Esophagus (tissue), 2 donors: ENCODE measurements at regions not wholly inside any gene's neighbourhood (a gene's known extent, or its start where the extent isn't known, plus 50 kb on each side); places are given as distances from the start of the nearest gene placed in this dataset.

Experiments used
- H3K27ac ChIP-seq, 2 donors: one replicate each; pipeline ENCODE4 v1.5.1; 2013; ENCODE audit warnings: low read depth in 2 of 2, mild to moderate bottlenecking in 2 of 2, inconsistent platforms in 1 of 2, low read length in 1 of 2, moderate library complexity in 1 of 2
- H3K27me3 ChIP-seq, 2 donors: one replicate each; pipeline ENCODE4 v1.6.1; 2013; ENCODE audit warnings: low read length in 2 of 2, control low read depth in 1 of 2, mild to moderate bottlenecking in 1 of 2; ENCODE audit not compliant: insufficient read depth in 2 of 2, control insufficient read depth in 1 of 2
- H3K36me3 ChIP-seq, 2 donors: one replicate each; pipeline ENCODE4 v1.6.1; 2013; ENCODE audit warnings: low read length in 1 of 2; ENCODE audit not compliant: control insufficient read depth in 2 of 2, insufficient read depth in 2 of 2
- H3K4me1 ChIP-seq, 2 donors: one replicate each; pipeline ENCODE4 v1.6.1; 2013; ENCODE audit warnings: low read length in 1 of 2; ENCODE audit not compliant: control insufficient read depth in 2 of 2, insufficient read depth in 2 of 2
- H3K4me3 ChIP-seq, 2 donors: one replicate each; pipeline ENCODE4 v1.5.1; 2013; ENCODE audit warnings: low read length in 2 of 2, mild to moderate bottlenecking in 2 of 2, low read depth in 1 of 2, moderate library complexity in 1 of 2
- H3K9me3 ChIP-seq, 2 donors: one replicate each; pipeline ENCODE4 v1.6.1; 2013; ENCODE audit warnings: mild to moderate bottlenecking in 2 of 2, low read depth in 1 of 2, low read length in 1 of 2, moderate library complexity in 1 of 2; ENCODE audit not compliant: control insufficient read depth in 2 of 2, insufficient read depth in 1 of 2
- WGBS, 2 donors: extraction: QIAGEN DNeasy Blood & Tissue Kit; methylation state at CpG; one replicate each; pipeline ENCODE4 v1.1.7; 2013; 5-methylcytosine and 5-hydroxymethylcytosine counted together
- donor health status: healthy with polysubstance abuse.
- donor health status: Bipolar disorder and iron deficiency.

DNA sequence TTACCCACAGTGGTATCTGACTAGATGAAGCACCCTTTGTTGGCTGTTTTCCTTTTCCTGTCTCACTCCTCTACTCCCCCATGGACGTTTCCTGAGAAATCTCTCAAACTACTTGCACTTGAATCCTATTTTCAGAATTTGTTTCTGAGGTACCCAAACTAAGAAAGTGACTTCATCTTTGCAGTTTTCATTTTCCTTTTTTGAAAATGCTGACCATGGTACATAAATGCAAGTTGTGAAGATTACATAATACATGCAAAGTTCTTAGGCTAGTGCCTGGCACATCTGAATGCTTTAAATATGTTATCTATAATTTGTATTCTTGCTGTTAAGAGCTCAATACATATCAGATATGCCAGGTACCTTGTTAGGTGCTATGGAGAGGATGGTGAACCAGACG, 644.7 kb upstream of the TENM4 start:
- Histone ChIP-seq H3K27ac (no peak overlapping the region), H3K4me1 (no peaks in the 10 kb centered on the region), H3K36me3 (no peaks in the 10 kb centered on the region), H3K9me3 (no peaks in the 10 kb centered on the region), H3K27me3 (peaks cover 0 to 3% of the 10 kb centered on the region in 2 donors), H3K4me3 (no peak overlapping the region)
- WGBS, 2 donors, result 68 to 71% methylated on average over 2 of the region's 2 CpGs

DNA sequence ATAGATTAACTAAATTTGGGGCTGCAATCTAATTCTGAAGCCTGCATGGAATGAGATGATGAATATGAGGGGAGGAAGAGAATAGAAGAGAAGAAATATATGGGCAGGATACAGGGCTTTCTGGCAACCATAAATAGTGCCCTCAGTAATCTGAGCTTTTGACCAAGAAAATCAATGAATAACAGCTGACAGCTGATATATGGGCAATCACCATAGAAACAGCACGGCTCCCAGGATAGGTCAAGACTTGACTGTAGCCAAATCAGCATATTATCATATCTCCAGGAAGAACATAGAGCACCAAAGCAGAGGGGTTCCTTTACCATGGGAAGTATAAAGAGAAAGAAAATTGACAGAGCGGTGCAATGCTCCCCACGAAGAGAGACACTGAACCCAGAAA, 643.8 kb upstream of the TENM4 start:
- Histone ChIP-seq H3K4me1 (no peaks in the 10 kb centered on the region), H3K27me3 (peaks cover 0 to 3% of the 10 kb centered on the region in 2 donors)
- 53 to 66% methylated on average over 3 of the region's 3 CpGs for WGBS, 2 donors

DNA sequence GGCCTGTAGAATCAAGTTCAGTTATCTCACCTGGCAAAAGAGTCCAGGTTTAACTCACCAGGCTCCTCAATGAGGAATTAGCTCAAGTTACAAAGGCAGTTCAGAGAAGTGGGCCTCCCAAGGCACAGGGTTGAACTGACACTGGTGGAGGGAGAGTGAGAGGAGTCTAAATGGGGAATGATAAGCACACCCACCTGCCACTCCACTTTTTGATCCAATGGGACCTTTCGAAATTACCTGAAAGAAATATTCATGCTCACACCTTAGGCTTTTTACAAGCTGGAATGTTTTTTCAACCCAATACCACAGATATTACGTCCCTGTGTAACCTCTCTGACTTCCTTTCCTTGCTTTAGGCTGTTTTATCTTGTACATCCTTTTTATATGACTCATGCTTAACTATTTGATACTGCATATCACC, 642.7 kb upstream of the TENM4 start:
- Histone ChIP-seq H3K9me3 (no peaks in the 10 kb centered on the region), H3K27me3 (peaks cover 0 to 3% of the 10 kb centered on the region in 2 donors), H3K27ac (no peak overlapping the region), H3K4me3 (no peak overlapping the region), H3K36me3 (no peaks in the 10 kb centered on the region), H3K4me1 (no peaks in the 10 kb centered on the region)
- 45 to 51% methylated on average over 2 of the region's 2 CpGs for WGBS, 2 donors

More for the DNA sequence above, 643.8 kb upstream of the TENM4 start:
- Histone ChIP-seq H3K27ac (no peak overlapping the region), H3K9me3 (no peaks in the 10 kb centered on the region), H3K36me3 (no peaks in the 10 kb centered on the region), H3K4me3 (no peak overlapping the region)

DNA sequence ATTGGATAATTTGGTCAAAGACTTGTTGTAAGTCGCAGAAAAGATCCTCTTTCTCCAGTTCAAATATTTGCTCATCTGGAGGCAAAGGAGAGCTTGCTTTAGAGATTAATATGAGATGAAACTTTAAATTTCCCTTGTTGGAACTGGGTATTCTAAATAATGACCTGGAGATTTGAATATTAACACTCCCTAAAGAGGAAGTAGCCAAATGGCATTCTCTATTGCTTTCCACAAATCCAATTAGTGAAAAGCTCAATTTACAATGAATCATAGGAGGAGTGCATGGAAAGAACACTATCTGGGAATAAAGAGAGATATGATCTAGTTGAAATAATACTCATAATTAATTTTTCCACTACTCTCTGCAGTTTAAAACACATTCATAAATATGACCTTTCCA, 641.6 kb upstream of the TENM4 start:
- WGBS, 2 donors, result 84 to 90% methylated on average over 1 of the region's 1 CpG
- H3K27me3 ChIP-seq, result peaks cover 0 to 3% of the 10 kb centered on the region in 2 donors
- no peaks in the 10 kb centered on the region for H3K4me1 ChIP-seq
- H3K36me3 ChIP-seq, result no peaks in the 10 kb centered on the region
- H3K27ac ChIP-seq, result no peak overlapping the region
- no peak overlapping the region for H3K4me3 ChIP-seq
- no peaks in the 10 kb centered on the region for H3K9me3 ChIP-seq

DNA sequence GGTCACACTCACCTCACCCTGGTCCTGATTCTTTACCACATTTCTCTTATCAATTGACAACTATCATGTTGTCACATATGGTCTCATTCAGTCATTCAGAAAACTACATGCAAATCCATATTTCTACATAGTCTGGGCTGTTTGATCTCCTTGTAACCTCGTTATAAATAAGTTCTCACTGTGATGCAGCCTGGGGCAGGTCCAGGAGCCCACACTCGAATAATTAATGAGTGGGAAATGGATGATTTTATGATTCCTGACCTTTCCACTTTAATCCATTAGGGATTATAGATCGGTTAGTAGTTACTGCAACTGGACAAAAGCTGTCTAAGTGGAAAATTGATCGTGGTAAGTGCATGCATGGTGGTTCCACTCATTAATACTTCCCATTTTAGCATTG, 636.3 kb upstream of the TENM4 start:
- Histone ChIP-seq H3K4me3 (no peak overlapping the region), H3K4me1 (no peaks in the 10 kb centered on the region)
- 70 to 77% methylated on average over 4 of the region's 4 CpGs for WGBS, 2 donors

DNA sequence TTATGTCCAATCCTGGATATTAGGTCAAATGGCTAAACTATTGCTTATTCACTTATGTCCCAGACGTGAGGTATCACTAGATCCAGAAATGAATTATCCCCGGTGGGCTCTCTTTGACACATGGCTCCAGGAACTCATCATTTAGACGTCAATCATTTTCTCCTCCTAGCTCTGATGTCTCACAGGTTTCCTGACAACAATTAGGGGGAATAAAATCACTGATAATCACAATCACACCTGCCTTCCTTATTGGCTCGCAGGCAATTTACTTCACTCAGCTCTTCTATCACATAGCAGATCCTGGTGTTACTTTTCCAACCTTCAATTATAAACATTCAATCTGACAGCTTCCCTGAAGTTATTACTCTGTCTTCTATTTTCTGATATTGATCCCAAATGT, 634.0 kb upstream of the TENM4 start:
- Histone ChIP-seq H3K4me3 (no peak overlapping the region), H3K36me3 (no peaks in the 10 kb centered on the region), H3K4me1 (no peaks in the 10 kb centered on the region), H3K27me3 (no peaks in the 10 kb centered on the region), H3K9me3 (no peaks in the 10 kb centered on the region), H3K27ac (no peak overlapping the region)
- 72 to 79% methylated on average over 4 of the region's 4 CpGs for WGBS, 2 donors

More for the DNA sequence above, 636.3 kb upstream of the TENM4 start:
- Histone ChIP-seq H3K27ac (no peak overlapping the region), H3K27me3 (no peaks in the 10 kb centered on the region), H3K9me3 (no peaks in the 10 kb centered on the region), H3K36me3 (no peaks in the 10 kb centered on the region)

DNA sequence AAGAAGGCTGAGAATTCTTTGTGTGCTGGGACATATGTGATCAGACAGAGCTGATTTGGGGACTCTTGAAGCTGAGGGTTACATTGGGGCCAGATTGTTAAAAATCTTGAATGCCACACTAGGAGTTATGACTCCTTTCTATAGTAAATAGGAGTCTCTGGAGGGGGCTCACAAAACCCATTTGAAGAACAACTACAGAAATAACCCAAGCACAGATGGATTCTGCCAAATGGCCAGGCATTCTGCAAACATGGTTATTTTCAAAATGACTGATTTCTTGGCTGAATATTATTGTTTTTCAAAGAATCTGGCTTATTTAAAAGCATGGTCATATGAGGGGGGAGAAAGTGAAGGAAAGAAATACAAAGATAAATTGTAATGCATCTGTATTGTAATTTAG, 625.5 kb upstream of the TENM4 start:
- H3K4me1 ChIP-seq, result no peaks in the 10 kb centered on the region

DNA sequence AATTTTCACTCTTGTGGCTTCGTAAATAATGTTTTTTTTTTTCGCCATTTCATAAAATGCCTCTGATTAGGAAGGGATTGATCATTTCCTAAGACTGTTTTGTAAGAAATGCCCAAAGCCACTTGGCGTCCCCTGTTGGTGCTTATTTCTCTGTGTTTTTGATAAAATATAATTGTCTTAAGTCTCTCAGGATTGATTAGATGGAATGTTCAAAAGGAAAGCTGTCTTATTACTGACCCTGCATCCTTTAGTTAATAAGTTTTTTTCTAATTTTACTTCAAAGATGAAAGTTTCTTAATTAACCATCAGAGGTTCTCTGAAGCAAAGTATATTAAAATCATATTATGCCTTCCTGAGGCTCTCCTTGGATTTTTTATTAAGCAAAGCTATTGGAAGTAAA, 624.3 kb upstream of the TENM4 start:
- WGBS, 2 donors, result 90 to 92% methylated on average over 3 of the region's 3 CpGs
- H3K4me1 ChIP-seq, result no peaks in the 10 kb centered on the region
- no peaks in the 10 kb centered on the region for H3K9me3 ChIP-seq
- no peak overlapping the region for H3K4me3 ChIP-seq
- H3K36me3 ChIP-seq, result no peaks in the 10 kb centered on the region
- peaks cover 0 to 2% of the 10 kb centered on the region in 2 donors for H3K27me3 ChIP-seq
- no peak overlapping the region for H3K27ac ChIP-seq

More for the DNA sequence above, 625.5 kb upstream of the TENM4 start:
- Histone ChIP-seq H3K27me3 (peaks cover 0 to 2% of the 10 kb centered on the region in 2 donors), H3K4me3 (no peak overlapping the region), H3K27ac (no peak overlapping the region), H3K36me3 (no peaks in the 10 kb centered on the region), H3K9me3 (no peaks in the 10 kb centered on the region)

DNA sequence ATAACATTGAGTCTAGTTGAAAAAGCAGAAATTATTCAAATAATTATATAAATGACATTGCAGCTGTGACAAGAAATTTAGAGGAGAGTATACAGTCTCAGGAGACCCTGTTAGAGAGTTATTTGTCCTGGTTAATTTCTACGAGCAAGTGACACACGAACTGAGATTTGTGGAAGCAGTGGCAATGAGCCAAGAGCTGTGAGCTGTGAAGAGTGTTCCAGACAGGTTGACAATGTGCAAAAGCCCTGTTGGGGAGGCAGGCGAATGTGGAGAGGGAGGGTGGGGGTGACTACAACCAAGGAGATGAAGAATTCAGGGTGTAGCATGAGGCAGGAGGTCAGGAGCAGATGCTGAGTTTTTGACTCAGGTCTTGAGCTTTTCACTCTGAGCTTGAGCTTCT, 620.2 kb upstream of the TENM4 start:
- no peaks in the 10 kb centered on the region for H3K9me3 ChIP-seq
- H3K4me3 ChIP-seq, result no peak overlapping the region
- no peaks in the 10 kb centered on the region for H3K4me1 ChIP-seq
- H3K27me3 ChIP-seq, result peaks cover 0 to 2% of the 10 kb centered on the region in 2 donors
- H3K27ac ChIP-seq, result no peak overlapping the region
- WGBS, 2 donors, result 61 to 74% methylated on average over 3 of the region's 3 CpGs
- H3K36me3 ChIP-seq, result no peaks in the 10 kb centered on the region

DNA sequence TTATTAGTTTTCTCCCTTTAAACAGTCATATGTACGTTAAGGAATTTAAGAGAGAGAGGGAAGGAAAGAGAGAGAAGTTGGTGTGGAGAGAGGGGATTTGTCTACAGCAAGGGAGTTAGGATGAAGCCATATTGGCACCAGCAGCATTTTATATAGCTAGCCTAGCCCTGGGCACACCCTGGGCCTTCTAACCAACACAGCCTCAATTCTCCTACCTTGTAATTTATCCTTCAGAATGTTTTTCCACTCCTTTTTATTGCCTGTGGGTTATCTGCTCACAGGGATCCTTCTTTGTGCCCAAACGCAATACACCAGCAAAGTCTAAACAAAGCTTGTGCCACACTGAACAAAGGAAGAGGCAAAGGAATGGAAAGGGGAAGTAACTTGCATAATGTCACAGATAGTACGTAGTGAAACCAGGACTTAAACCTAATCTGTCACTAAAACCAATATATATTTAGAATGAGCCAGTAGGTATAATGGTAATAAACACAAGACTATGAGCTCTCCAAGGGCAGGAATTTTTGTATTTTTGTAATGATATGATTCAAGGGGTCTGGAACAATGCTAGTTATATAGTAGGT, 613.8 kb upstream of the TENM4 start:
- H3K27me3 ChIP-seq, result no peaks in the 10 kb centered on the region
- H3K4me3 ChIP-seq, result no peak overlapping the region
- no peaks in the 10 kb centered on the region for H3K4me1 ChIP-seq
- H3K27ac ChIP-seq, result no peak overlapping the region
- H3K9me3 ChIP-seq, result no peaks in the 10 kb centered on the region
- 79 to 83% methylated on average over 3 of the region's 3 CpGs for WGBS, 2 donors
- no peaks in the 10 kb centered on the region for H3K36me3 ChIP-seq
